K562 (cell line): ENCODE measurements at regions not wholly inside any gene's neighbourhood (a gene's known extent, or its start where the extent isn't known, plus 50 kb on each side); places are given as distances from the start of the nearest gene placed in this dataset.

Source experiments
- CREB1 ChIP-seq, 2 experiments: sonication (generic) in 1 of 2; formaldehyde crosslinking in 1 of 2; IDR thresholded peaks; 2 replicates each; pipeline versions ENCODE4 v1.6.1 to v1.8.0; 2012 to 2022; ENCODE audit warnings: inconsistent platforms in 1 of 2, mild to moderate bottlenecking in 1 of 2, missing genetic modification reagents in 1 of 2, moderate library complexity in 1 of 2
- EZH2 ChIP-seq: IDR thresholded peaks from 2 replicates; pipeline ENCODE4 v1.6.1; 2012; ENCODE audit warnings: low read depth, mild to moderate bottlenecking, inconsistent platforms, low read length, borderline replicate concordance
- IRF2 ChIP-seq: sonication (generic); formaldehyde crosslinking; IDR thresholded peaks from 2 replicates; pipeline ENCODE4 v1.8.1; 2022; ENCODE audit warnings: mild to moderate bottlenecking, missing genetic modification reagents
- RCOR1 ChIP-seq, 2 experiments: IDR thresholded peaks; 2 replicates each; pipeline ENCODE4 v1.6.1; 2012; ENCODE audit warnings: low read depth in 2 of 2, low read length in 2 of 2, borderline replicate concordance in 1 of 2, improper control_type of control experiment in 1 of 2
- SIN3A ChIP-seq, 2 experiments: fragments of 150-350 bp in 1 of 2; IDR thresholded peaks; 2 replicates each; pipeline ENCODE4 v1.6.1; 2011 to 2016; ENCODE audit warnings: borderline replicate concordance in 2 of 2, low read depth in 2 of 2, low read length in 2 of 2, mild to moderate bottlenecking in 2 of 2, moderate library complexity in 2 of 2; ENCODE audit not compliant: control insufficient read depth in 1 of 2
- SIX5 ChIP-seq, 2 experiments: IDR thresholded peaks; 2 replicates each; pipeline ENCODE4 v1.6.1; 2011; ENCODE audit warnings: low read length in 2 of 2, borderline replicate concordance in 1 of 2, low read depth in 1 of 2, mild to moderate bottlenecking in 1 of 2, moderate library complexity in 1 of 2; ENCODE audit not compliant: insufficient read depth in 1 of 2
- SMC3 ChIP-seq: conservative IDR thresholded peaks from 2 replicates; pipeline ENCODE4 v1.6.1; 2011; ENCODE audit warnings: low read depth, low read length, improper control_type of control experiment; ENCODE audit not compliant: insufficient read depth
- SP1 ChIP-seq: sonication (generic); formaldehyde crosslinking; IDR thresholded peaks from 2 replicates; pipeline ENCODE4 v1.8.1; 2022; ENCODE audit warnings: mild to moderate bottlenecking, missing genetic modification reagents
- SRSF9 ChIP-seq: fragments of 200-400 bp; formaldehyde crosslinking; IDR thresholded peaks from 2 replicates; pipeline ENCODE4 v1.6.1; 2017; ENCODE audit warnings: low read depth, low read length, borderline replicate concordance
- YY1 ChIP-seq, 3 experiments: IDR thresholded peaks; 2 replicates each; pipeline ENCODE4 v1.6.1; 2011; ENCODE audit warnings: low read length in 2 of 3, mild to moderate bottlenecking in 2 of 3, moderate library complexity in 2 of 3, borderline replicate concordance in 1 of 3, control low read depth in 1 of 3, low read depth in 1 of 3; ENCODE audit not compliant: insufficient read depth in 3 of 3, insufficient replicate concordance in 2 of 3, control insufficient read depth in 1 of 3, insufficient read length in 1 of 3; ENCODE audit errors: extremely low read depth in 1 of 3
- ZNF239 ChIP-seq: fragments of 250-450 bp; sonication (Bioruptor Pico); IDR thresholded peaks from 2 replicates; pipeline ENCODE4 v1.4.0; 2020; ENCODE audit warnings: mild to moderate bottlenecking
- TF ChIP-seq, protein P1 (sequence below), 2 experiments: fragments of 450-650 bp; formaldehyde crosslinking in 1 of 2; IDR thresholded peaks; 2 replicates each; pipeline versions ENCODE4 v1.4.0 to v1.6.1; 2014 to 2020; ENCODE audit warnings: mild to moderate bottlenecking in 2 of 2, borderline replicate concordance in 1 of 2, low read depth in 1 of 2
- TF ChIP-seq, protein P2 (sequence below): fragments of 250-450 bp; sonication (Bioruptor Pico); IDR thresholded peaks from 2 replicates; pipeline ENCODE4 v1.8.0; 2022; ENCODE audit warnings: inconsistent platforms, mild to moderate bottlenecking, moderate library complexity, borderline replicate concordance

DNA sequence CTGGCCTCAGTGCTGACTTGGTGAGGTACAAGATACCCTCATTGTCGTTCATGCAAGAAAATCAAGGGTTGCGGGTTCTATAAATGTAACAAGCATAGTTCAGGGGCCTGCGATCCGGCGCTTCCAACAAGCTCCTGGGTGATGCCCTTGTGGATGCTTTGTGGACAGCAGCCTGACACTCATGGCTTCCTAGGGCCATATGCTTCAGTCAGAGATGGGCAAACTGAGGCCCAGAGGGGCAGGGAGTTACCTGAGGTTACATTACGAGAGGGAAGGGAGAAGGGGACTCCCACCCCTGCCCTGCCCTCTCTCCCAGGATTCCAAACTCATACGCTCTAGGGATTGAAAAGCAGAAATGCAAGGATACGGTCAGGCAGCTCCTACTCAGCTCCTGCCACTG lies 296.3 kb upstream of the ZMIZ1 start:
- TF ChIP-seq, protein P1, sequence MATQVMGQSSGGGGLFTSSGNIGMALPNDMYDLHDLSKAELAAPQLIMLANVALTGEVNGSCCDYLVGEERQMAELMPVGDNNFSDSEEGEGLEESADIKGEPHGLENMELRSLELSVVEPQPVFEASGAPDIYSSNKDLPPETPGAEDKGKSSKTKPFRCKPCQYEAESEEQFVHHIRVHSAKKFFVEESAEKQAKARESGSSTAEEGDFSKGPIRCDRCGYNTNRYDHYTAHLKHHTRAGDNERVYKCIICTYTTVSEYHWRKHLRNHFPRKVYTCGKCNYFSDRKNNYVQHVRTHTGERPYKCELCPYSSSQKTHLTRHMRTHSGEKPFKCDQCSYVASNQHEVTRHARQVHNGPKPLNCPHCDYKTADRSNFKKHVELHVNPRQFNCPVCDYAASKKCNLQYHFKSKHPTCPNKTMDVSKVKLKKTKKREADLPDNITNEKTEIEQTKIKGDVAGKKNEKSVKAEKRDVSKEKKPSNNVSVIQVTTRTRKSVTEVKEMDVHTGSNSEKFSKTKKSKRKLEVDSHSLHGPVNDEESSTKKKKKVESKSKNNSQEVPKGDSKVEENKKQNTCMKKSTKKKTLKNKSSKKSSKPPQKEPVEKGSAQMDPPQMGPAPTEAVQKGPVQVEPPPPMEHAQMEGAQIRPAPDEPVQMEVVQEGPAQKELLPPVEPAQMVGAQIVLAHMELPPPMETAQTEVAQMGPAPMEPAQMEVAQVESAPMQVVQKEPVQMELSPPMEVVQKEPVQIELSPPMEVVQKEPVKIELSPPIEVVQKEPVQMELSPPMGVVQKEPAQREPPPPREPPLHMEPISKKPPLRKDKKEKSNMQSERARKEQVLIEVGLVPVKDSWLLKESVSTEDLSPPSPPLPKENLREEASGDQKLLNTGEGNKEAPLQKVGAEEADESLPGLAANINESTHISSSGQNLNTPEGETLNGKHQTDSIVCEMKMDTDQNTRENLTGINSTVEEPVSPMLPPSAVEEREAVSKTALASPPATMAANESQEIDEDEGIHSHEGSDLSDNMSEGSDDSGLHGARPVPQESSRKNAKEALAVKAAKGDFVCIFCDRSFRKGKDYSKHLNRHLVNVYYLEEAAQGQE (IDR thresholded peaks at IDR 0.05; ENCODE audit: borderline replicate concordance), result no peak
- TF ChIP-seq, protein P1 (CRISPR knock-in tag; IDR thresholded peaks at IDR 0.05; ENCODE audit: low read depth), result no peak
- TF ChIP-seq SIN3A (IDR thresholded peaks at IDR 0.05; ENCODE audit: borderline replicate concordance in 2 of 2, control insufficient read depth in 1 of 2, low read depth in 2 of 2, low read length in 2 of 2) (no peak), CREB1 (IDR thresholded peaks at IDR 0.05) (no peak), CREB1 (CRISPR knock-in tag; IDR thresholded peaks at IDR 0.05) (no peak), IRF2 (CRISPR knock-in tag) (no peak), ZNF239 (no peak), YY1 (IDR thresholded peaks at IDR 0.05; ENCODE audit: borderline replicate concordance in 1 of 3, control insufficient read depth in 1 of 3, extremely low read depth in 1 of 3, insufficient read depth in 3 of 3, insufficient read length in 1 of 3, insufficient replicate concordance in 2 of 3, low read depth in 1 of 3, low read length in 2 of 3) (no peak), SMC3 (no peak), SIX5 (IDR thresholded peaks at IDR 0.05; ENCODE audit: borderline replicate concordance in 1 of 2, insufficient read depth in 1 of 2, low read depth in 1 of 2, low read length in 2 of 2) (no peak), SRSF9 (no peak), EZH2 (no peak), SP1 (CRISPR knock-in tag) (no peak), RCOR1 (IDR thresholded peaks at IDR 0.05; ENCODE audit: borderline replicate concordance in 1 of 2, low read depth in 2 of 2, low read length in 2 of 2) (no peak)
- TF ChIP-seq, protein P2, sequence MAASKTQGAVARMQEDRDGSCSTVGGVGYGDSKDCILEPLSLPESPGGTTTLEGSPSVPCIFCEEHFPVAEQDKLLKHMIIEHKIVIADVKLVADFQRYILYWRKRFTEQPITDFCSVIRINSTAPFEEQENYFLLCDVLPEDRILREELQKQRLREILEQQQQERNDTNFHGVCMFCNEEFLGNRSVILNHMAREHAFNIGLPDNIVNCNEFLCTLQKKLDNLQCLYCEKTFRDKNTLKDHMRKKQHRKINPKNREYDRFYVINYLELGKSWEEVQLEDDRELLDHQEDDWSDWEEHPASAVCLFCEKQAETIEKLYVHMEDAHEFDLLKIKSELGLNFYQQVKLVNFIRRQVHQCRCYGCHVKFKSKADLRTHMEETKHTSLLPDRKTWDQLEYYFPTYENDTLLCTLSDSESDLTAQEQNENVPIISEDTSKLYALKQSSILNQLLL (CRISPR knock-in tag), result no peak
